K562 (cell line): ENCODE measurements at regions not wholly inside any gene's neighbourhood (a gene's known extent, or its start where the extent isn't known, plus 50 kb on each side); places are given as distances from the start of the nearest gene placed in this dataset.

ENCODE experiments used
- ELF1 ChIP-seq: fragments of 200-800 bp; sonication (Bioruptor generic); IDR thresholded peaks from 2 replicates; pipeline ENCODE4 v1.6.1; 2016; ENCODE audit warnings: missing genetic modification characterization, missing compliant biosample characterization
- FOXJ2 ChIP-seq: fragments of 200-800 bp; sonication (Bioruptor generic); IDR thresholded peaks from 2 replicates; pipeline ENCODE4 v1.6.1; 2016; ENCODE audit warnings: missing genetic modification characterization, missing compliant biosample characterization
- NCOA4 ChIP-seq: fragments of 450-650 bp; IDR thresholded peaks from 2 replicates; pipeline ENCODE4 v1.6.1; 2018; ENCODE audit warnings: mild to moderate bottlenecking; ENCODE audit not compliant: partially characterized antibody
- POLR2A ChIP-seq: fragments of 450-650 bp; conservative IDR thresholded peaks from 2 replicates; pipeline ENCODE4 v1.6.1; 2016
- RNF2 ChIP-seq: sonication (generic); IDR thresholded peaks from 2 replicates; pipeline ENCODE4 v1.6.1; 2016
- SAFB ChIP-seq: fragments of 200-400 bp; formaldehyde crosslinking; IDR thresholded peaks from 2 replicates; pipeline ENCODE4 v1.6.1; 2017; ENCODE audit warnings: low read depth, low read length, borderline replicate concordance
- SMC3 ChIP-seq: conservative IDR thresholded peaks from 2 replicates; pipeline ENCODE4 v1.6.1; 2011; ENCODE audit warnings: low read depth, low read length, improper control_type of control experiment; ENCODE audit not compliant: insufficient read depth

- TF ChIP-seq RNF2 (no peak), NCOA4 (no peak), FOXJ2 (tag) (no peak), SMC3 (no peak), ELF1 (no peak), SAFB (no peak), POLR2A (no peak)
These were observed 180.5 kb upstream of the DMAC1 start for GRCh38 chr9:7980041-7980440.
